ENCODE measurements at regions not wholly inside any gene's neighbourhood (a gene's known extent, or its start where the extent isn't known, plus 50 kb on each side); places are given as distances from the start of the nearest gene placed in this dataset.

- DNase-seq (ENCODE audit: extremely low spot score), result no peak
- TF ChIP-seq PKNOX1 (IDR thresholded peaks at IDR 0.05) (no peak), CTBP1 (IDR thresholded peaks at IDR 0.05; ENCODE audit: borderline replicate concordance) (no peak), NFRKB (IDR thresholded peaks at IDR 0.05) (no peak), L3MBTL2 (conservative IDR thresholded peaks at IDR 0.05) (no peak), SUZ12 (IDR thresholded peaks at IDR 0.05) (no peak), BHLHE40 (IDR thresholded peaks at IDR 0.05; ENCODE audit: borderline replicate concordance) (no peak), FOXM1 (IDR thresholded peaks at IDR 0.05; ENCODE audit: borderline replicate concordance) (no peak), TARDBP (IDR thresholded peaks at IDR 0.05) (no peak), ELF4 (IDR thresholded peaks at IDR 0.05) (no peak), LEF1 (IDR thresholded peaks at IDR 0.05; ENCODE audit: borderline replicate concordance) (no peak), ARNT (IDR thresholded peaks at IDR 0.05) (no peak), FOXK2 (IDR thresholded peaks at IDR 0.05) (no peak), HDGF (IDR thresholded peaks at IDR 0.05; ENCODE audit: borderline replicate concordance) (no peak), FOXA1 (IDR thresholded peaks at IDR 0.05) (no peak), SP1 (IDR thresholded peaks at IDR 0.05) (no peak)
- POLR2A ChIA-PET, result no interaction called here
- CTCF ChIA-PET, result interaction anchor here (0.7 kb wide), 1 partner anchor 108 kb away, joined by 5 read pairs; no protein-coding TSS in a partner anchor
Measured at GRCh38 chr1:229157480-229157879, 113.4 kb upstream of the RAB4A start.

DNA sequence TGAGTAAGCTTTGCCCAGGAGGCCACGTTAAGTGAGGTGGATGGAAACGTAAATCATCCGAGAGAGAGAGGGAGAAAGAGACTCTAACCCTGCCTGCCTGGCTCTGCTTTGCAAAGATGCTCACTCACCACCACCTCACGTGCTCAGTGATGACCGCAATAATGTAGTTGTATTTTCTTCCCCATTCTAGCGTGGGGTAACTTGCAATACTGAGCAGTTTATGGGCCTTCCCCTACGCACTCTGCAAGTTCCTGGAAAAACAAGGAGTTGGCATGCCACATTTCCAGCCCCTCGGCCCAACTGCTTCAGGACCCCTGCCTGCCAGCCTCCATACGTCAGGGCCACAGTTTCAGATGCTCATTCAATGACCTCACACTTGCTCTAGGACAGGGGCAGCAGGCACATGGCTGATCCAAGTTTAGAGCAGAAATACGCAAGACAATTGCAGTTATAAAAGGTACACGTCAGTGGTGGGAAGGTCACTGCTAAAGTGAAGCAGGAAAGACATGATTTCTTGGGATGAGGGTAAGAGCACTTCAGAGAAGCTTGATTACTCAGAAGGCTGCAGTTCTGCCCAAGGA is 112.5 kb upstream of the RAB4A start:
- ChIA-PET CTCF (no interaction called here), POLR2A (no interaction called here)
- TF ChIP-seq PKNOX1 (IDR thresholded peaks at IDR 0.05), result 0 out of 2 replicates have a peak, but pooled peaks have one; percentile 3
- no peak for TF ChIP-seq CTBP1 (IDR thresholded peaks at IDR 0.05; ENCODE audit: borderline replicate concordance)
- no peak for DNase-seq (ENCODE audit: extremely low spot score)

- CTCF ChIA-PET, result no interaction called here
- TF ChIP-seq SUZ12 (IDR thresholded peaks at IDR 0.05) (no peak), ELF4 (IDR thresholded peaks at IDR 0.05) (no peak), ARNT (IDR thresholded peaks at IDR 0.05) (no peak), FOXM1 (IDR thresholded peaks at IDR 0.05; ENCODE audit: borderline replicate concordance) (no peak), BHLHE40 (IDR thresholded peaks at IDR 0.05; ENCODE audit: borderline replicate concordance) (no peak), FOXA1 (IDR thresholded peaks at IDR 0.05) (no peak), TARDBP (IDR thresholded peaks at IDR 0.05) (no peak), PKNOX1 (IDR thresholded peaks at IDR 0.05) (no peak), NFRKB (IDR thresholded peaks at IDR 0.05) (no peak), LEF1 (IDR thresholded peaks at IDR 0.05; ENCODE audit: borderline replicate concordance) (no peak), FOXK2 (IDR thresholded peaks at IDR 0.05) (no peak), CTBP1 (IDR thresholded peaks at IDR 0.05; ENCODE audit: borderline replicate concordance) (no peak), L3MBTL2 (conservative IDR thresholded peaks at IDR 0.05) (no peak), SP1 (IDR thresholded peaks at IDR 0.05) (no peak), HDGF (IDR thresholded peaks at IDR 0.05; ENCODE audit: borderline replicate concordance) (no peak), ZNF384 (IDR thresholded peaks at IDR 0.05) (no peak)
- POLR2A ChIA-PET, result no interaction called here
- no peak for DNase-seq (ENCODE audit: extremely low spot score)
Measured at GRCh38 chr1:229158927-229159326, 112.0 kb upstream of the RAB4A start.

- no peak for DNase-seq (ENCODE audit: extremely low spot score)
- ChIA-PET POLR2A (no interaction called here), CTCF (interaction anchor here (0.6 kb wide), 1 partner anchor 30 kb away, joined by 4 read pairs; no protein-coding TSS in a partner anchor)
- no peak for TF ChIP-seq PKNOX1 (IDR thresholded peaks at IDR 0.05)
- TF ChIP-seq BHLHE40 (IDR thresholded peaks at IDR 0.05; ENCODE audit: borderline replicate concordance), result no peak
- TF ChIP-seq ZNF384 (IDR thresholded peaks at IDR 0.05), result no peak
- no peak for TF ChIP-seq NFRKB (IDR thresholded peaks at IDR 0.05)
- TF ChIP-seq ELF4 (IDR thresholded peaks at IDR 0.05), result no peak
- TF ChIP-seq SP1 (IDR thresholded peaks at IDR 0.05), result no peak
- TF ChIP-seq HDGF (IDR thresholded peaks at IDR 0.05; ENCODE audit: borderline replicate concordance), result no peak
- no peak for TF ChIP-seq L3MBTL2 (conservative IDR thresholded peaks at IDR 0.05)
- no peak for TF ChIP-seq ARNT (IDR thresholded peaks at IDR 0.05)
- no peak for TF ChIP-seq LEF1 (IDR thresholded peaks at IDR 0.05; ENCODE audit: borderline replicate concordance)
- no peak for TF ChIP-seq FOXA1 (IDR thresholded peaks at IDR 0.05)
- no peak for TF ChIP-seq FOXM1 (IDR thresholded peaks at IDR 0.05; ENCODE audit: borderline replicate concordance)
- TF ChIP-seq FOXK2 (IDR thresholded peaks at IDR 0.05), result no peak
- TF ChIP-seq SUZ12 (IDR thresholded peaks at IDR 0.05), result no peak
- no peak for TF ChIP-seq TARDBP (IDR thresholded peaks at IDR 0.05)
- TF ChIP-seq CTBP1 (IDR thresholded peaks at IDR 0.05; ENCODE audit: borderline replicate concordance), result no peak
Measured at GRCh38 chr1:229159668-229160544, 111.0 kb upstream of the RAB4A start.

GRCh38 chr1:229161740-229162139 is 109.2 kb upstream of the RAB4A start:
- DNase-seq (ENCODE audit: extremely low spot score), result no peak
- ChIA-PET POLR2A (no interaction called here), CTCF (interaction anchor here (0.7 kb wide), 1 partner anchor 66 kb away, joined by 7 read pairs; no protein-coding TSS in a partner anchor)
- TF ChIP-seq TARDBP (IDR thresholded peaks at IDR 0.05), result no peak
- TF ChIP-seq ZNF384 (IDR thresholded peaks at IDR 0.05), result no peak
- no peak for TF ChIP-seq FOXM1 (IDR thresholded peaks at IDR 0.05; ENCODE audit: borderline replicate concordance)
- no peak for TF ChIP-seq HDGF (IDR thresholded peaks at IDR 0.05; ENCODE audit: borderline replicate concordance)
- no peak for TF ChIP-seq FOXK2 (IDR thresholded peaks at IDR 0.05)
- no peak for TF ChIP-seq L3MBTL2 (conservative IDR thresholded peaks at IDR 0.05)
- no peak for TF ChIP-seq SP1 (IDR thresholded peaks at IDR 0.05)
